Body of pancreas (tissue), 4 donors: ENCODE measurements at regions not wholly inside any gene's neighbourhood (a gene's known extent, or its start where the extent isn't known, plus 50 kb on each side); places are given as distances from the start of the nearest gene placed in this dataset.

Experiments used
- POLR2A ChIP-seq, 3 donors: fragments of 450-650 bp; IDR thresholded peaks; one replicate each; pipeline ENCODE4 v1.6.1; 2016; ENCODE audit warnings: antibody characterized with exemption in 3 of 3, mild to moderate bottlenecking in 2 of 3
- TF ChIP-seq, protein P1 (sequence below), 7 experiments: fragments of 450-650 bp in 4 of 7; fragments of 200-600 bp in 3 of 7; sonication (generic) in 3 of 7; IDR thresholded peaks; one replicate each; pipeline ENCODE4 v1.5.1; 2016 to 2019; ENCODE audit warnings: antibody characterized with exemption in 7 of 7

DNA sequence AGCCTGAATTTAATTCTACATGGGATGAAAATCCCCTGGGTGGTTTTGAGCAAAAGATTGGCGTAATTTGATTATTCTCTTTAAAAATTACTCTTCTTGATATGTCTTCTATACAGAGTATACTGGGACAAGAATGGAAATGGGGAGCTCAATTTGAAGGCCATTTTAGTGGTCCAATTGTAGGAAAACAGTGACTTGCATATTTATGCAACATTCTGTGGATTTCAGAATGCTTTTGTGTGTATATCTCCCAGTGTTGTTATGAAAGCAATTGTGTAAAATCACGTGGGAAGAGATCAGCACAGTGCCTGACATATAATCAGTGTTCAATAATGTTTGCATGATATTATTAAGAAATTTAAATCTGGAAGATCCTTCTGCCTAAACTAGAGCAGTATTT is 575.9 kb upstream of the PBX1 start:
- TF ChIP-seq, protein P1, sequence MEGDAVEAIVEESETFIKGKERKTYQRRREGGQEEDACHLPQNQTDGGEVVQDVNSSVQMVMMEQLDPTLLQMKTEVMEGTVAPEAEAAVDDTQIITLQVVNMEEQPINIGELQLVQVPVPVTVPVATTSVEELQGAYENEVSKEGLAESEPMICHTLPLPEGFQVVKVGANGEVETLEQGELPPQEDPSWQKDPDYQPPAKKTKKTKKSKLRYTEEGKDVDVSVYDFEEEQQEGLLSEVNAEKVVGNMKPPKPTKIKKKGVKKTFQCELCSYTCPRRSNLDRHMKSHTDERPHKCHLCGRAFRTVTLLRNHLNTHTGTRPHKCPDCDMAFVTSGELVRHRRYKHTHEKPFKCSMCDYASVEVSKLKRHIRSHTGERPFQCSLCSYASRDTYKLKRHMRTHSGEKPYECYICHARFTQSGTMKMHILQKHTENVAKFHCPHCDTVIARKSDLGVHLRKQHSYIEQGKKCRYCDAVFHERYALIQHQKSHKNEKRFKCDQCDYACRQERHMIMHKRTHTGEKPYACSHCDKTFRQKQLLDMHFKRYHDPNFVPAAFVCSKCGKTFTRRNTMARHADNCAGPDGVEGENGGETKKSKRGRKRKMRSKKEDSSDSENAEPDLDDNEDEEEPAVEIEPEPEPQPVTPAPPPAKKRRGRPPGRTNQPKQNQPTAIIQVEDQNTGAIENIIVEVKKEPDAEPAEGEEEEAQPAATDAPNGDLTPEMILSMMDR (IDR thresholded peaks at IDR 0.05): no peak
- TF ChIP-seq POLR2A (IDR thresholded peaks at IDR 0.05): no peak
